ENCODE measurements at regions not wholly inside any gene's neighbourhood (a gene's known extent, or its start where the extent isn't known, plus 50 kb on each side); places are given as distances from the start of the nearest gene placed in this dataset.

DNA sequence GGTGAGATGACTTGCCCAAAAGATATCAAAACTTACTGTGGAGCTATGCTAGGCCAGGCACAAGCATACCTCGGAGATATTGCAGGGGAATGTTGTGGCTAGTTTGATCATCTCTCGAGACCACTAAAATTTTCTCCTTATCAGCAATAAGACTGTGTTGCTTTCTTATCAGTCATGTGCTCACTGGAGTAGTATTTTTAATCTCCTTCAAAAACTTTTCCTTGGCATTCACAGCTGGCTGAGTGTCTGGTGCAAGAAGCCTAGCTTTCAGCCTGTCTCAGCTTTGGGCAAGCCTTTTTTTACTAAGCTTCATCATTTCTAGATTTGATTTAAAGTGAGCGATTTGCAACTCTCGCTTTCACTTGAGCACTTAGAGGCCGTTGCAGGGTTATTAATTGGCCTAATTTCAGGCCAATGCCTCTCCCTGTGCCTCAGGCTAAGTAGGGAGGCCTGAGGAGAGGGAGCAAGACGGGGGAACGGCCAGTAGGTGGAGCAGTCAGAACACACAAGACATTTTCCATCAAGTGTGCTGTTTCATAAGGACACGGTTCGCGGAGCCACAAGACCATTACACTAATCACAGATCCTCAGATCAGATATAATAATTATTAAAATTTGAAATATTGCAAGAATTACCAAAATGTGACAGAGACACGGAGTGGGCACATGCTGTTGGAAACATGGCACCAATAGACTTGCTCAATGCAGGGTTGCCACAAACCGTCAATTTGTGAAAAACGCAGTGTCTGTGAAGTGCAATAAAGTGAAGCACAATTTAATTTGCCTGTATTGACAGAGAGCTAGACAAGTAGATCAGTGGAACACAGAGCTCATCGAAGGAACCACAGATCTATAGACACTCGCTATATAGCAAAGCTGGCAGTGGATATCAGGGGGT, 106.8 kb upstream of the SIRPG start:
- Histone ChIP-seq H2AFZ (ENCODE audit: low read length) (no peak overlapping the region), H3K27me3 (ENCODE audit: control insufficient read depth, insufficient read depth, low read length) (no peaks in the 10 kb centered on the region), H3K4me2 (ENCODE audit: extremely low read depth, insufficient read depth, low read length) (no peak overlapping the region)

DNA sequence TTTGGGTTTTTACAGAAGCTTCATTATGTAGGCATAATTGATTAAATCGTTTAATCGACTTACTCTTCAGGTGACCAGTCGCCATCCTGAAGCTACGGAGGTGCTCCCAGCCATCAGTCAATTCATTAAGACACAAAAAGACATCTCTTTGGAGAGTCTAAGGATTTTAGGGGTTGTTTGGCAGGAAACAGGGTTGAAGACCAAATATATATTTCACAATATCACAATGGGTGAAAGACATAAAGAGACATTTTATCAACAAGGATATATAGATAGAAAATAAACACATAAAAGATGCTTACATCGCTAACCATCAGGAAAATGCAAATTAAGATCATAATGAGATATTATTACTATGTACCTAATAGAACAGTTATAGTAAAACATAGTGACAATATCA, 104.0 kb upstream of the SIRPG start:
- no peaks in the 10 kb centered on the region for H4K20me1 ChIP-seq (ENCODE audit: control insufficient read depth, extremely low read depth, insufficient read depth, low read length)
- no peak for DNase-seq (ENCODE audit: low read depth in 2 of 2)
- H3K27ac ChIP-seq (ENCODE audit: insufficient read depth, low read length) = no peak overlapping the region
- no peak overlapping the region for H3K9ac ChIP-seq (ENCODE audit: insufficient read depth, low read length)
- H3K79me2 ChIP-seq (ENCODE audit: control insufficient read depth, insufficient read depth, low read length) = no peaks in the 10 kb centered on the region
- TF ChIP-seq EZH2 (IDR thresholded peaks at IDR 0.05; ENCODE audit: low read length, missing control alignments) = no peak
- no peaks in the 10 kb centered on the region for H3K27me3 ChIP-seq (ENCODE audit: control insufficient read depth, insufficient read depth, low read length)
- H3K4me3 ChIP-seq (replicated peaks in 1 of 4; ENCODE audit: control extremely low read depth in 1 of 4, insufficient read depth in 1 of 4, low read depth in 3 of 4, low read length in 4 of 4) = no peak overlapping the region
- no peaks in the 10 kb centered on the region for H3K9me3 ChIP-seq (ENCODE audit: control insufficient read depth, insufficient read depth, low read depth, low read length)
- no peak overlapping the region for H3K4me2 ChIP-seq (ENCODE audit: extremely low read depth, insufficient read depth, low read length)
- H3K4me1 ChIP-seq (ENCODE audit: control insufficient read depth, extremely low read depth, insufficient read depth, low read length) = no peaks in the 10 kb centered on the region
- no peaks in the 10 kb centered on the region for H3K36me3 ChIP-seq (ENCODE audit: control insufficient read depth, insufficient read depth, low read length)
- H2AFZ ChIP-seq (ENCODE audit: low read length) = no peak overlapping the region

More for the DNA sequence above, 106.8 kb upstream of the SIRPG start:
- peak; percentile 80 to 87 for DNase-seq (ENCODE audit: low read depth in 2 of 2)
- H3K4me3 ChIP-seq (replicated peaks in 1 of 4; ENCODE audit: control extremely low read depth in 1 of 4, insufficient read depth in 1 of 4, low read depth in 3 of 4, low read length in 4 of 4) = no peak overlapping the region
- H3K27ac ChIP-seq (ENCODE audit: insufficient read depth, low read length) = no peak overlapping the region
- no peaks in the 10 kb centered on the region for H3K79me2 ChIP-seq (ENCODE audit: control insufficient read depth, insufficient read depth, low read length)
- peak; percentile 88 to 90 for TF ChIP-seq CTCF (conservative IDR thresholded peaks at IDR 0.05 in 1 of 2, IDR thresholded peaks at IDR 0.05 in 1 of 2; ENCODE audit: low read depth in 1 of 2, low read length in 2 of 2)
- no peak for TF ChIP-seq EZH2 (IDR thresholded peaks at IDR 0.05; ENCODE audit: low read length, missing control alignments)
- no peaks in the 10 kb centered on the region for H3K4me1 ChIP-seq (ENCODE audit: control insufficient read depth, extremely low read depth, insufficient read depth, low read length)
- H3K9ac ChIP-seq (ENCODE audit: insufficient read depth, low read length) = no peak overlapping the region
- no peaks in the 10 kb centered on the region for H4K20me1 ChIP-seq (ENCODE audit: control insufficient read depth, extremely low read depth, insufficient read depth, low read length)
- H3K9me3 ChIP-seq (ENCODE audit: control insufficient read depth, insufficient read depth, low read depth, low read length) = no peaks in the 10 kb centered on the region
- no peaks in the 10 kb centered on the region for H3K36me3 ChIP-seq (ENCODE audit: control insufficient read depth, insufficient read depth, low read length)

- H3K9ac ChIP-seq (ENCODE audit: insufficient read depth, low read length) = no peak overlapping the region
- DNase-seq (ENCODE audit: low read depth in 2 of 2) = peak; percentile 80 to 94
Measured at GRCh38 chr20:1761116-1761515, 103.5 kb upstream of the SIRPG start.

More at GRCh38 chr20:1761116-1761515, 103.5 kb upstream of the SIRPG start:
- Histone ChIP-seq H3K79me2 (ENCODE audit: control insufficient read depth, insufficient read depth, low read length) (no peaks in the 10 kb centered on the region), H2AFZ (ENCODE audit: low read length) (no peak overlapping the region), H3K36me3 (ENCODE audit: control insufficient read depth, insufficient read depth, low read length) (no peaks in the 10 kb centered on the region), H3K27me3 (ENCODE audit: control insufficient read depth, insufficient read depth, low read length) (no peaks in the 10 kb centered on the region), H3K4me3 (replicated peaks in 1 of 4; ENCODE audit: control extremely low read depth in 1 of 4, insufficient read depth in 1 of 4, low read depth in 3 of 4, low read length in 4 of 4) (no peak overlapping the region), H4K20me1 (ENCODE audit: control insufficient read depth, extremely low read depth, insufficient read depth, low read length) (no peaks in the 10 kb centered on the region), H3K9me3 (ENCODE audit: control insufficient read depth, insufficient read depth, low read depth, low read length) (no peaks in the 10 kb centered on the region), H3K27ac (ENCODE audit: insufficient read depth, low read length) (no peak overlapping the region), H3K4me1 (ENCODE audit: control insufficient read depth, extremely low read depth, insufficient read depth, low read length) (no peaks in the 10 kb centered on the region), H3K4me2 (ENCODE audit: extremely low read depth, insufficient read depth, low read length) (peak overlapping the region; percentile 9)
- TF ChIP-seq CTCF (conservative IDR thresholded peaks at IDR 0.05 in 1 of 2, IDR thresholded peaks at IDR 0.05 in 1 of 2; ENCODE audit: low read depth in 1 of 2, low read length in 2 of 2) (no peak), EZH2 (IDR thresholded peaks at IDR 0.05; ENCODE audit: low read length, missing control alignments) (no peak)

Measured in fibroblast of lung (primary cell).